GM23338 (cell line): ENCODE measurements at regions not wholly inside any gene's neighbourhood (a gene's known extent, or its start where the extent isn't known, plus 50 kb on each side); places are given as distances from the start of the nearest gene placed in this dataset.

ENCODE experiments used
- ATAC-seq: fragments of 200-7000 bp; cut with Tn5 transposase; 3 replicates; pipeline ENCODE4 v1.9.1; 2020
- DNase-seq: peaks from one replicate; pipeline ENCODE4 v3.0.0-alpha.2; 2015; ENCODE audit warnings: low spot score
- H2AFZ ChIP-seq: fragments of 200-600 bp; sonication (generic); 2 replicates; pipeline ENCODE4 v1.8.0; 2016; ENCODE audit warnings: antibody characterized with exemption, mild to moderate bottlenecking, moderate library complexity
- H3F3A ChIP-seq: fragments of 200-600 bp; sonication (generic); replicated peaks from 2 replicates; pipeline ENCODE4 v1.8.0; 2017; ENCODE audit warnings: antibody characterized with exemption, mixed run types, low read depth
- H3K27ac ChIP-seq: fragments of 200-600 bp; sonication (generic); 2 replicates; pipeline ENCODE4 v1.6.1; 2016; ENCODE audit warnings: low read depth
- H3K27me3 ChIP-seq: fragments of 200-600 bp; sonication (generic); 2 replicates; pipeline ENCODE4 v1.8.0; 2016; ENCODE audit warnings: mild to moderate bottlenecking, mixed run types, moderate library complexity; ENCODE audit not compliant: insufficient read depth
- H3K36me3 ChIP-seq: fragments of 200-600 bp; sonication (generic); 2 replicates; pipeline ENCODE4 v1.8.0; 2016; ENCODE audit warnings: mild to moderate bottlenecking; ENCODE audit not compliant: insufficient read depth
- H3K4me1 ChIP-seq: fragments of 200-600 bp; sonication (generic); 2 replicates; pipeline ENCODE4 v1.8.0; 2016; ENCODE audit warnings: mild to moderate bottlenecking, moderate library complexity; ENCODE audit not compliant: insufficient read depth
- H3K4me2 ChIP-seq: fragments of 200-600 bp; sonication (generic); 2 replicates; pipeline ENCODE4 v1.7.1; 2017; ENCODE audit warnings: mixed run types
- H3K4me3 ChIP-seq: fragments of 200-600 bp; sonication (generic); 2 replicates; pipeline ENCODE4 v1.6.1; 2016; ENCODE audit warnings: mixed run types
- H3K79me2 ChIP-seq: fragments of 200-600 bp; sonication (generic); replicated peaks from 2 replicates; pipeline ENCODE4 v1.8.0; 2017; ENCODE audit warnings: mild to moderate bottlenecking; ENCODE audit not compliant: insufficient read depth
- H3K9me2 ChIP-seq: fragments of 200-600 bp; sonication (generic); 2 replicates; pipeline ENCODE4 v1.8.0; 2017; ENCODE audit not compliant: insufficient read depth
- H4K20me1 ChIP-seq: fragments of 200-600 bp; sonication (generic); replicated peaks from 2 replicates; pipeline ENCODE4 v1.8.0; 2017; ENCODE audit warnings: mild to moderate bottlenecking; ENCODE audit not compliant: insufficient read depth
- H3K27ac Mint-ChIP-seq: 2 replicates; pipeline ENCODE4 v1.8.0; 2020; ENCODE audit warnings: inconsistent platforms, mild to moderate bottlenecking, moderate library complexity, mixed read lengths
- H3K27me3 Mint-ChIP-seq: 3 replicates; pipeline ENCODE4 v1.8.0; 2022; ENCODE audit warnings: low read depth, mild to moderate bottlenecking, moderate library complexity, mixed read lengths, inconsistent platforms; ENCODE audit not compliant: insufficient read depth, poor library complexity
- H3K36me3 Mint-ChIP-seq: 3 replicates; pipeline ENCODE4 v1.8.0; 2021; ENCODE audit warnings: low read depth, mild to moderate bottlenecking, inconsistent platforms, moderate library complexity, mixed read lengths
- H3K4me1 Mint-ChIP-seq: 3 replicates; pipeline ENCODE4 v1.8.0; 2020; ENCODE audit warnings: mild to moderate bottlenecking, inconsistent platforms, mixed read lengths
- H3K4me3 Mint-ChIP-seq: 3 replicates; pipeline ENCODE4 v1.8.0; 2021; ENCODE audit warnings: moderate library complexity, mild to moderate bottlenecking, inconsistent platforms, mixed read lengths
- H3K9me3 Mint-ChIP-seq: 3 replicates; pipeline ENCODE4 v1.8.0; 2020; ENCODE audit warnings: moderate library complexity, mild to moderate bottlenecking, inconsistent platforms, mixed read lengths
- EZH2 ChIP-seq: fragments of 200-600 bp; sonication (generic); IDR thresholded peaks from one replicate; pipeline ENCODE4 v1.8.0; 2017; ENCODE audit warnings: antibody characterized with exemption, mild to moderate bottlenecking, low read depth; ENCODE audit not compliant: unreplicated experiment
- EZH2phosphoT487 ChIP-seq: fragments of 200-600 bp; sonication (generic); IDR thresholded peaks from one replicate; pipeline ENCODE4 v1.8.1; 2018; ENCODE audit warnings: antibody characterized with exemption; ENCODE audit not compliant: unreplicated experiment
- JUNB ChIP-seq: IDR thresholded peaks from one replicate; pipeline ENCODE4 v1.6.1; 2016; ENCODE audit warnings: antibody characterized with exemption; ENCODE audit not compliant: unreplicated experiment
- NANOG ChIP-seq: IDR thresholded peaks from 2 replicates; pipeline ENCODE4 v1.6.1; 2016; ENCODE audit warnings: antibody characterized with exemption, borderline replicate concordance
- POLR2AphosphoS5 ChIP-seq: IDR thresholded peaks from 2 replicates; pipeline ENCODE4 v1.6.1; 2016; ENCODE audit warnings: antibody characterized with exemption, low read depth
- STAT1 ChIP-seq: IDR thresholded peaks from one replicate; pipeline ENCODE4 v1.6.1; 2016; ENCODE audit warnings: antibody characterized with exemption; ENCODE audit not compliant: unreplicated experiment
- ZNF114 ChIP-seq: fragments of 250-450 bp; sonication (Bioruptor Pico); IDR thresholded peaks from 2 replicates; pipeline ENCODE4 v1.5.0; 2020; ENCODE audit warnings: mild to moderate bottlenecking, moderate library complexity
- ZNF331 ChIP-seq: fragments of 250-450 bp; sonication (Bioruptor Pico); IDR thresholded peaks from 2 replicates; pipeline ENCODE4 v1.5.0; 2020; ENCODE audit warnings: low read depth, mild to moderate bottlenecking, moderate library complexity
- TF ChIP-seq, protein P1 (sequence below), 2 experiments: fragments of 200-600 bp in 1 of 2; sonication (generic) in 1 of 2; conservative IDR thresholded peaks; 2 replicates each; pipeline versions ENCODE4 v1.5.1 to v1.6.1; 2016 to 2017; ENCODE audit warnings: antibody characterized with exemption in 2 of 2, low read depth in 2 of 2, mild to moderate bottlenecking in 2 of 2, moderate library complexity in 1 of 2
- TF ChIP-seq, protein P2 (sequence below): IDR thresholded peaks from one replicate; pipeline ENCODE4 v1.6.1; 2018; ENCODE audit warnings: antibody characterized with exemption; ENCODE audit not compliant: unreplicated experiment
- TF ChIP-seq, protein P3 (sequence below): fragments of 250-450 bp; sonication (Bioruptor Pico); IDR thresholded peaks from 2 replicates; pipeline ENCODE4 v1.5.0; 2020; ENCODE audit warnings: mild to moderate bottlenecking, moderate library complexity

DNA sequence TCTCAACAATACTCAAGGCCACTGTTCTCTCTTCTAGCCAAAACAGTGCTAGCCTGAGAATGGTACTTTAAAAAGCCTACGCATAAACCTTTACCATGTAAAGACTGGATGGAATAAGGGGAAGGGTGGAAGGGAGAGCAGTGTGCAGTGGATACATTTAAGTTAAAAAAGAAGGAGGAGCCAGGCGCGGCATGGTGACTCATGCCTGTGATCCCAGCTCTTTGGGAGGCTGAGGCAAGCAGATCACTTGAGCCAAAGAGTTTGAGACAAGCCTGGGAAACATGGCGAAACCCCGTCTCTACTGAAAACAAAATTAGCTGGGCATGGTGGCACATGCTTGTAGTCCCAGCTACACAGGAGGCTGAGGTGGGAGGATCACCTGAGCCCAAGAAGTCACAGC lies 127.7 kb upstream of the KIF2A start:
- no peak overlapping the region for H3K4me3 ChIP-seq
- H3F3A ChIP-seq: no peaks in the 10 kb centered on the region
- no peak overlapping the region for H2AFZ ChIP-seq
- H3K4me2 ChIP-seq: no peak overlapping the region
- 0 out of 2 replicates have a peak, but pooled peaks cover 5% of the 10 kb centered on the region for H3K9me2 ChIP-seq
- Mint-ChIP-seq H3K4me1 (peaks cover 6% of the 10 kb centered on the region), H3K27ac (no peak overlapping the region), H3K4me3 (no peak overlapping the region), H3K27me3 (peaks cover 2% of the 10 kb centered on the region), H3K36me3 (no peaks in the 10 kb centered on the region), H3K9me3 (no peaks in the 10 kb centered on the region)
- 0 out of 2 replicates have a peak, but pooled peaks cover 5% of the 10 kb centered on the region for H3K4me1 ChIP-seq
- TF ChIP-seq, protein P1, sequence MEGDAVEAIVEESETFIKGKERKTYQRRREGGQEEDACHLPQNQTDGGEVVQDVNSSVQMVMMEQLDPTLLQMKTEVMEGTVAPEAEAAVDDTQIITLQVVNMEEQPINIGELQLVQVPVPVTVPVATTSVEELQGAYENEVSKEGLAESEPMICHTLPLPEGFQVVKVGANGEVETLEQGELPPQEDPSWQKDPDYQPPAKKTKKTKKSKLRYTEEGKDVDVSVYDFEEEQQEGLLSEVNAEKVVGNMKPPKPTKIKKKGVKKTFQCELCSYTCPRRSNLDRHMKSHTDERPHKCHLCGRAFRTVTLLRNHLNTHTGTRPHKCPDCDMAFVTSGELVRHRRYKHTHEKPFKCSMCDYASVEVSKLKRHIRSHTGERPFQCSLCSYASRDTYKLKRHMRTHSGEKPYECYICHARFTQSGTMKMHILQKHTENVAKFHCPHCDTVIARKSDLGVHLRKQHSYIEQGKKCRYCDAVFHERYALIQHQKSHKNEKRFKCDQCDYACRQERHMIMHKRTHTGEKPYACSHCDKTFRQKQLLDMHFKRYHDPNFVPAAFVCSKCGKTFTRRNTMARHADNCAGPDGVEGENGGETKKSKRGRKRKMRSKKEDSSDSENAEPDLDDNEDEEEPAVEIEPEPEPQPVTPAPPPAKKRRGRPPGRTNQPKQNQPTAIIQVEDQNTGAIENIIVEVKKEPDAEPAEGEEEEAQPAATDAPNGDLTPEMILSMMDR (conservative IDR thresholded peaks at IDR 0.05; ENCODE audit: low read depth in 2 of 2): no peak
- TF ChIP-seq ZNF114 (no peak), EZH2phosphoT487 (no peak), JUNB (no peak), STAT1 (no peak), POLR2AphosphoS5 (no peak), NANOG (no peak), EZH2 (no peak), ZNF331 (CRISPR knock-in tag) (no peak)
- TF ChIP-seq, protein P2, sequence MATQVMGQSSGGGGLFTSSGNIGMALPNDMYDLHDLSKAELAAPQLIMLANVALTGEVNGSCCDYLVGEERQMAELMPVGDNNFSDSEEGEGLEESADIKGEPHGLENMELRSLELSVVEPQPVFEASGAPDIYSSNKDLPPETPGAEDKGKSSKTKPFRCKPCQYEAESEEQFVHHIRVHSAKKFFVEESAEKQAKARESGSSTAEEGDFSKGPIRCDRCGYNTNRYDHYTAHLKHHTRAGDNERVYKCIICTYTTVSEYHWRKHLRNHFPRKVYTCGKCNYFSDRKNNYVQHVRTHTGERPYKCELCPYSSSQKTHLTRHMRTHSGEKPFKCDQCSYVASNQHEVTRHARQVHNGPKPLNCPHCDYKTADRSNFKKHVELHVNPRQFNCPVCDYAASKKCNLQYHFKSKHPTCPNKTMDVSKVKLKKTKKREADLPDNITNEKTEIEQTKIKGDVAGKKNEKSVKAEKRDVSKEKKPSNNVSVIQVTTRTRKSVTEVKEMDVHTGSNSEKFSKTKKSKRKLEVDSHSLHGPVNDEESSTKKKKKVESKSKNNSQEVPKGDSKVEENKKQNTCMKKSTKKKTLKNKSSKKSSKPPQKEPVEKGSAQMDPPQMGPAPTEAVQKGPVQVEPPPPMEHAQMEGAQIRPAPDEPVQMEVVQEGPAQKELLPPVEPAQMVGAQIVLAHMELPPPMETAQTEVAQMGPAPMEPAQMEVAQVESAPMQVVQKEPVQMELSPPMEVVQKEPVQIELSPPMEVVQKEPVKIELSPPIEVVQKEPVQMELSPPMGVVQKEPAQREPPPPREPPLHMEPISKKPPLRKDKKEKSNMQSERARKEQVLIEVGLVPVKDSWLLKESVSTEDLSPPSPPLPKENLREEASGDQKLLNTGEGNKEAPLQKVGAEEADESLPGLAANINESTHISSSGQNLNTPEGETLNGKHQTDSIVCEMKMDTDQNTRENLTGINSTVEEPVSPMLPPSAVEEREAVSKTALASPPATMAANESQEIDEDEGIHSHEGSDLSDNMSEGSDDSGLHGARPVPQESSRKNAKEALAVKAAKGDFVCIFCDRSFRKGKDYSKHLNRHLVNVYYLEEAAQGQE: no peak
- TF ChIP-seq, protein P3, sequence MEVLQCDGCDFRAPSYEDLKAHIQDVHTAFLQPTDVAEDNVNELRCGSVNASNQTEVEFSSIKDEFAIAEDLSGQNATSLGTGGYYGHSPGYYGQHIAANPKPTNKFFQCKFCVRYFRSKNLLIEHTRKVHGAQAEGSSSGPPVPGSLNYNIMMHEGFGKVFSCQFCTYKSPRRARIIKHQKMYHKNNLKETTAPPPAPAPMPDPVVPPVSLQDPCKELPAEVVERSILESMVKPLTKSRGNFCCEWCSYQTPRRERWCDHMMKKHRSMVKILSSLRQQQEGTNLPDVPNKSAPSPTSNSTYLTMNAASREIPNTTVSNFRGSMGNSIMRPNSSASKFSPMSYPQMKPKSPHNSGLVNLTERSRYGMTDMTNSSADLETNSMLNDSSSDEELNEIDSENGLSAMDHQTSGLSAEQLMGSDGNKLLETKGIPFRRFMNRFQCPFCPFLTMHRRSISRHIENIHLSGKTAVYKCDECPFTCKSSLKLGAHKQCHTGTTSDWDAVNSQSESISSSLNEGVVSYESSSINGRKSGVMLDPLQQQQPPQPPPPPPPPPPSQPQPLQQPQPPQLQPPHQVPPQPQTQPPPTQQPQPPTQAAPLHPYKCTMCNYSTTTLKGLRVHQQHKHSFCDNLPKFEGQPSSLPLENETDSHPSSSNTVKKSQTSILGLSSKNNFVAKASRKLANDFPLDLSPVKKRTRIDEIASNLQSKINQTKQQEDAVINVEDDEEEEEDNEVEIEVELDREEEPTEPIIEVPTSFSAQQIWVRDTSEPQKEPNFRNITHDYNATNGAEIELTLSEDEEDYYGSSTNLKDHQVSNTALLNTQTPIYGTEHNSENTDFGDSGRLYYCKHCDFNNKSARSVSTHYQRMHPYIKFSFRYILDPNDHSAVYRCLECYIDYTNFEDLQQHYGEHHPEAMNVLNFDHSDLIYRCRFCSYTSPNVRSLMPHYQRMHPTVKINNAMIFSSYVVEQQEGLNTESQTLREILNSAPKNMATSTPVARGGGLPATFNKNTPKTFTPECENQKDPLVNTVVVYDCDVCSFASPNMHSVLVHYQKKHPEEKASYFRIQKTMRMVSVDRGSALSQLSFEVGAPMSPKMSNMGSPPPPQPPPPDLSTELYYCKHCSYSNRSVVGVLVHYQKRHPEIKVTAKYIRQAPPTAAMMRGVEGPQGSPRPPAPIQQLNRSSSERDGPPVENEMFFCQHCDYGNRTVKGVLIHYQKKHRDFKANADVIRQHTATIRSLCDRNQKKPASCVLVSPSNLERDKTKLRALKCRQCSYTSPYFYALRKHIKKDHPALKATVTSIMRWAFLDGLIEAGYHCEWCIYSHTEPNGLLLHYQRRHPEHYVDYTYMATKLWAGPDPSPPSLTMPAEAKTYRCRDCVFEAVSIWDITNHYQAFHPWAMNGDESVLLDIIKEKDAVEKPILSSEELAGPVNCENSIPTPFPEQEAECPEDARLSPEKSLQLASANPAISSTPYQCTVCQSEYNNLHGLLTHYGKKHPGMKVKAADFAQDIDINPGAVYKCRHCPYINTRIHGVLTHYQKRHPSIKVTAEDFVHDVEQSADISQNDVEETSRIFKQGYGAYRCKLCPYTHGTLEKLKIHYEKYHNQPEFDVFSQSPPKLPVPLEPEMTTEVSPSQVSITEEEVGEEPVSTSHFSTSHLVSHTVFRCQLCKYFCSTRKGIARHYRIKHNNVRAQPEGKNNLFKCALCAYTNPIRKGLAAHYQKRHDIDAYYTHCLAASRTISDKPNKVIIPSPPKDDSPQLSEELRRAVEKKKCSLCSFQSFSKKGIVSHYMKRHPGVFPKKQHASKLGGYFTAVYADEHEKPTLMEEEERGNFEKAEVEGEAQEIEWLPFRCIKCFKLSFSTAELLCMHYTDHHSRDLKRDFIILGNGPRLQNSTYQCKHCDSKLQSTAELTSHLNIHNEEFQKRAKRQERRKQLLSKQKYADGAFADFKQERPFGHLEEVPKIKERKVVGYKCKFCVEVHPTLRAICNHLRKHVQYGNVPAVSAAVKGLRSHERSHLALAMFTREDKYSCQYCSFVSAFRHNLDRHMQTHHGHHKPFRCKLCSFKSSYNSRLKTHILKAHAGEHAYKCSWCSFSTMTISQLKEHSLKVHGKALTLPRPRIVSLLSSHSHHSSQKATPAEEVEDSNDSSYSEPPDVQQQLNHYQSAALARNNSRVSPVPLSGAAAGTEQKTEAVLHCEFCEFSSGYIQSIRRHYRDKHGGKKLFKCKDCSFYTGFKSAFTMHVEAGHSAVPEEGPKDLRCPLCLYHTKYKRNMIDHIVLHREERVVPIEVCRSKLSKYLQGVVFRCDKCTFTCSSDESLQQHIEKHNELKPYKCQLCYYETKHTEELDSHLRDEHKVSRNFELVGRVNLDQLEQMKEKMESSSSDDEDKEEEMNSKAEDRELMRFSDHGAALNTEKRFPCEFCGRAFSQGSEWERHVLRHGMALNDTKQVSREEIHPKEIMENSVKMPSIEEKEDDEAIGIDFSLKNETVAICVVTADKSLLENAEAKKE (CRISPR knock-in tag): no peak
- H3K27me3 ChIP-seq: no peaks in the 10 kb centered on the region
- ATAC-seq: no peak
- H4K20me1 ChIP-seq: no peaks in the 10 kb centered on the region
- no peaks in the 10 kb centered on the region for H3K36me3 ChIP-seq
- no peak for DNase-seq
- no peaks in the 10 kb centered on the region for H3K79me2 ChIP-seq
- H3K27ac ChIP-seq: no peak overlapping the region
